GM21528 (cell line): ENCODE measurements at regions not wholly inside any gene's neighbourhood (a gene's known extent, or its start where the extent isn't known, plus 50 kb on each side); places are given as distances from the start of the nearest gene placed in this dataset.

Experiments
- ATAC-seq: cut with Tn5 transposase; IDR thresholded peaks from one replicate; pipeline ENCODE4 v1.9.1; 2021; ENCODE audit warnings: mild to moderate bottlenecking, moderate library complexity; ENCODE audit not compliant: unreplicated experiment, low FRiP score

- ATAC-seq: no peak
Observed at GRCh38 chr12:63323942-63324341, 172.9 kb upstream of the AVPR1A start.

DNA sequence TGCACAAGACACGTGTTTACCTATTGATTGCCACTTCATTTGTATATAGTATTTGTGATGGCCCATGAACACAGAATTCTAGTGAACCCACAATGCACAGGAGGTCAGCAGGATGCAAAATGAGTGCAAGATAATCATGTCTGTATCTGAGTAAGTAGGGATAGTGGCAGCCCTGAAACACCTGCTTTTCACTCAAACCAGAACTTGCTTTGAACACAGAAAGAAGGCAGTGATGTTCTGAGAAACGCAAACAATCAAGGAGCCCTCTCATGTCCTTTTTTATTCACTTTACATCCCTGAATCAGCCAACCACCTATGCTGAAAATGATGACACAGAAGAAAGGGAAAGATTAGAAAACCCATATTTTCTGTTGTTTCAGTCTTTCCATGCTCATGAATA lies 170.4 kb upstream of the AVPR1A start:
- ATAC-seq: no peak

DNA sequence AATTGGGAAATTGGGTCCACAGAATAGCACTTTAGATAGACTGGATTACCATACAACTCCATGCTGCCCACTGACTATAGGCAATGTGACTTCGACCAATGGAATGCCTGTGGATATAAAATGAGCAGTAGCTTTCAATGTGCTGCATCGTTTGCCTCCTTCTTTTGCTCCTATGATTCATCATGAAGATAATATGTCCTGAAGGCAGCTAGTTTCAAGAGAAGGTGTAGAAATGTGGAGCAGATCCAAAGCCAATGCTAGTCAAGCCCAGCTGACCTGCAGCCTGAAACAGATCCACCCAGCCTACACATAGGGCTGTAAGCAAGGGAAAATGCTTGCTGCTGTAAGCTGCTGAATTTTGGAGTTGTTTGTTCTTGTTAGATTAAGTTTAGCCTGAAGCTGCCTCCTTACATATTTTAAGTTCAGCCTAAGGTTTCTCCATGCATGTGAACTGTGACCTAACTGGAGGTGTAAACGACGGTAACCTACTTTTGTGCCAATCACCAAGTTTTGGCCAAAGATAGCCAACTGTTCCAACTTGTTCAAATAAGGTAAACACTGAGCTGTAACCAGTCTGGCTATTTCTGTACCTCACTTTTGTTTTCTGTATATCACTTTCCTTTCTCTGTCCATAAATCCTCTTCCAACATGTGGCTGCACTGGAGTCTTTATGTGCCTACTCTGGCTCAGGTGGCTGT lies 169.1 kb upstream of the AVPR1A start:
- ATAC-seq: no peak

DNA sequence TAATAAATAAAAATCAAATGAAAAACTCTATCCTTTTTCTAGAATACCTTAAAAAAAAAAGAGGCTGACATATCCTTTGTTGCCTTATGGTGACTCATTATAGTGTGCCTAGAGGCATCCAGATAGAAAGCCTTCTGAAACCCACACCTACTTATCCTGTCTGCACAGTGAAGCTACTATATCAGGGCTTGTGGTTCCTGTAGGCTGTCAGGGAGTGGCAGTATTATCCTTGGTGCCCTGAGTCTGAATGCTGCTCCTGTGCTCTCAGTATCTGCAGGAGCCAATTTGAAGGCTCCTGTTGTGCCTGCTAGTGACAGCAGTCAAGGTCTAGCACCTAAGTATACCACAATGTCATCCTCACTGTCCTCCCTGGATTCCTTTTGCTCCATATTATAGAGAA lies 168.4 kb upstream of the AVPR1A start:
- no peak for ATAC-seq

DNA sequence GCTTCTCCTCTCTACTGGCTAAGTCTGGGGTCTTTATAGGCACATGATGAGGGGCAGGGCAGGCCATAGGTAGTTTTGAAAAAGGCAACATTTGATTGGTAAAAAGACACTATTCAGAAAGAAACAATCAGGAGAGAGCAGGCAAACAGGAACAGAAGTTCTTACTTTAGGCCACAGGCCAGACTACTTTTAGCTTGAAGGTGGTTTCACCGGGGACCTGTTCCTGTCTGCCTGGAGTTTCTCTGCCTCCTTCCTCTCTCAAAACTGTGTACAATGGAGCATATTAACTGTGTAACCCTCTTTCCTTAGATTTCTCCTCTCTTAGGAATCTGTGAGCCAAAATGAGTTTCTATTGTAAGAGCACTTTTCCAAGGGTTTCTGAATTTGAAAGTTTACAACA lies 167.9 kb upstream of the AVPR1A start:
- no peak for ATAC-seq

DNA sequence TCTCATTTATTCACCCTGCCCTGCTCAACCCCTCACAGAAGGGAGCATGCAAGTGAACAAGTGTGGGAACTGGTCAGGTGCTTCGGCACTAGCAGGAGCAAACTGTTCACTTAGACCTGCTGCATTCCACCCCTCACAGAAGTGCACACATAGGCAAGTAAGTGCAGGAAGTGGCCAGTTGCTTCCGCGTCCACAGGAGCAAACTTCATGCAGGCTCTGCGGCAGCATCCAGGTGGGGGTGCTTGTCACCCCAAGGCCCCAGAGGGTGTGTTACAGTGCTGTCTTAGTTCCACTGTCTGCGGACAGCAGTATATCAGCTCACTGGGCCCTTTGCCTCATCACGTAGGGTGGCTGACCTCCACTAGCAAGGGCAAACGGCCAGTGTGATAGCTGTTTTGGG lies 167.3 kb upstream of the AVPR1A start:
- ATAC-seq: no peak

DNA sequence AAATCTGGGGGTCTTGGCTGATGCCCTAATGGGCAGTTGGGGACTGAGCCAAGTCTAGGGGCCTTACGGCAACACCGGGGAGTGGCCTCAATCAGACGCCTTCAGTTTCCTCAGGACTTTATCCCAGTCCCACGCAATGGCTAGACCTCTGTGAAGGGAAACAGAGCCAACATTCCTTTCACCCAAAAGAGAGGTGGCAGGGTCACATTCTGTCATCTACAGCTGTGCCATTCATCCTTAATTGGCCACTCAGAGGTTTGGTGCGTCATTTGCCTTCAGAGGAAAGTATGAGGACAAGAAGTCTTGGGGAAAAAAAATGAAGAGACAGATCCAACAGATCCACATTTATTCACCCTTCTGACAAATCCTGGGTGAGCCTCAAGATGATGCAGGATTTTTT lies 166.9 kb upstream of the AVPR1A start:
- no peak for ATAC-seq

GRCh38 chr12:63317286-63317846 lies 166.4 kb upstream of the AVPR1A start:
- no peak for ATAC-seq

DNA sequence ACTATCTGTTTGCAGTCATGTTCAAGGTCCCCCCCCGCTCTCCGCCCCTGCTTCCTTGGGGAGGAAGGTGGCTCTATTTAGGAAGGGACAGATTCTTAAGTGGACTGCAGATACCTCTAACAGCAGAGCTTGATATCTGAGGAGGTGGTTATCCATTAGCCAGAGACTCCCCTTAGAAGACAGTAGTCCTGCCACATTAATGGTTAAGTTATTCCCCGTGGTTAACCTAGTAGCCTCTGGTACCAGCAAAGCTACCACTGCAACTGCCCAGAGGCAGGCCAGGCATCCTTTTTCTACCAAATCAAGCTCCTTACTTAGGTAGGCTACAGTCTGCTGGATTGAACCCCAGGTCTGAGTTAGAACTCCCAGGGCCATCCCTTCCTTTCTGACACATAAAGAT lies 162.1 kb upstream of the AVPR1A start:
- peak; percentile 75 for ATAC-seq

DNA sequence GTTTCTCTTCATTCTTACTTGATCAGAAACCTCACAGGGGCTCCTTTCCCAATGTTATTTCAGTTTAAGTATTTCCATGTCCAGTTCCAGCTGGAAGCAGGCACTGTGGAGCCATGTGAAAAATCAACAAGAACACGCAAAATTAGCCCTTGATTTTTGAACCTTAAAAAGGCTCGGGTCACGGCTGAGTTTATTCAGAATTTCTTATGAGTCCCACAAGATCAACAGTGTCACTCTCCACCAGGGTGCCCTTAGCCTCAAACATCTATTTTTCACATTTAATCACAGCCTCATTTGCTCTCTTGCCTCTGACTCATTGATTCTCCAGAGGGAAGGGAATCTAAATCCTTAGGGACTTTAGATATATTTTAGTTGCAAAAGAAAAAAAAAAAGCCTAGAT lies 157.7 kb upstream of the AVPR1A start:
- ATAC-seq: no peak

DNA sequence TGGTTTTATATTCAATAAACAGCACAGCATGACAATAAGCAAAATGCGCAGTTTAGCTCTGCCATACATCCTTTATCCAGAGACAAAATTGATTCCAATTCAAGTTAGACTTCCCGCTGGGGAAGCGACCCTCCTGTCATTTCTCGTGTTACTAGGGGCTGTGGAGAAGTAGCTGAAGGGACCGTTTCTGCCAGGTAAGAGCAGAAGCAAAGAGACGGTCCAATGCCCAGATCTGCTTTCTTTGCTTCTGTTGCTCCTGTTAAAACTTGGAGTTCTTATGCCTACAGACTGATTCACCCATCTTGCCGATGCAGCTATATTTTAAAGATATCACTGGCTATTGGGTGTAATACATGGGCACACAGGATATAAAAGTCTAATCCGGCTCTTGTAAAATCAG lies 156.8 kb upstream of the AVPR1A start:
- no peak for ATAC-seq

- ATAC-seq: no peak
Observed at GRCh38 chr12:63305901-63306875, 155.2 kb upstream of the AVPR1A start.

- no peak for ATAC-seq
Observed at GRCh38 chr12:63304887-63305316, 153.9 kb upstream of the AVPR1A start.

GRCh38 chr12:63302941-63303536 lies 152.0 kb upstream of the AVPR1A start:
- no peak for ATAC-seq

DNA sequence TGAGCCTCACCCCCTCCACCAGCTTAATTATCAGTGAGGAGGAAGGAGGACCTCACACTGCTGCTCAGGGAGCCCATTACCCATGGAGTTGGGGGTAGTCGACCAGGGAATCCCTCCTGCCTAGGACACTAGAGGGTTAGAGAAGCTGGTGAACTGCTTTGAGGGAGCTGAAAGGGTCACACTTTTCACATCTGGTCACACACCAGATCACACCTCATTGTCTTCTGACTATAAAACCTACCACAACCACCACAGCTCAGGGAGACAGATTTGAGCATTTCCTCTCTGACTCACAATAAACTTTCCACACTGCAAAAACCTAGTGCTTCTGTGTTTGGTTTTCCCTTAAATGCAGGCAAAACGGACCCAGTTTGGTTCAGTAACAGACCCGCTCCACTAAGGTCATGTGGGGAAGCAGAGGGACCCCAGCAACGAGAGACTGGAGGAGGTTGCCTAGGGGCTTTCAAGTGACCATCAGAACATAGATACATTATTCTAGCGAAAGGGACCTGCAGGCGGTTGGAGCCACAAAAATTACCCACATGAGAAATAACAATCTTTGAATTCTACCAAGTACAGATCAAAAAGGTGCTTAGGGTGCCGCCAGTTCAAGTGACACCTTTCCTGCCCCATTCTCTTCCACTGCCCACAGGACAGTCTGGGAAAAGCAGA lies 151.4 kb upstream of the AVPR1A start:
- no peak for ATAC-seq

DNA sequence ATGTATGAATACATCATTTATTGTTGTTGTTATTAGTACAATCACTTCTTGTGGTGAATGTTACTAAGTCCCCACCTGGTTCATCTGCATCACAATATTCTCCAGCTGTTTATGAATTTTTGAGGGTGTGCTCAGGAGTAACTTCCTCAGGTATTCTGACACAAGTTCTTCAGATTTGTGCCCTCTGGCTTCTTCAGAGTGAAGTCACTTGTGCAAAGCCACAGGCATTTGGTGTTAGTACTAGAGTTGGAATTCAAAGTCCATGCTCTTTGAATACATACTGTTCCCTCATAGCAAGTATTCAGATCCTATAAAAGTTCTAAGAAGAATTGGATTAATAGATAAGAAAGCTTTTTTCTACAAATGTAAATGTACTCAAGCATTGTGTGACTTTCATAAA lies 150.3 kb upstream of the AVPR1A start:
- ATAC-seq: no peak

DNA sequence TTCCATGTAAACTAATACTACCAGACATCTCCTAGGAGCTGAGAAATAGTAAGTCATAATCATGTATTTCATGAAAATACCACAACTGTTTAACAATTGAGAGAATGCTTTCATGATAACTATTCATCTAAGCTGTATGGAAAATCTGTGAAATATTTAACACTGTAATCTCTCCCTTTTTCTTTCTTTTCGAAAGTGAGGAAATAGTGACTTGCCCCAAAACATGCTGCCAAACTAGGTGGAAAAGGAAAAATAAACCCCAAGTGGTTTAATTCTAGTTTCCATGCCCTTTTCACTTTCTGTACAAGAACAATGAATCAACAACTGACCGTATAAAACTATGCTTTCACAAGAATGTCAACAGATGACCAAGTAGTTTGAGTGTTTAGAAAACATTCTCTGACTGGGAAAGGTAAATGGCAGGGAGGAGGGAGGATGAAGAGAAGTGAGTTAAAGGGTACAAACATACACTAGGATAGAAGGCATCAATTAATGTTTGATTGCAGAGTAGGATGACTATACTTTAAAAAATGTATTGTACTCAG lies 147.5 kb upstream of the AVPR1A start:
- no peak for ATAC-seq

GRCh38 chr12:63294327-63294632 lies 143.3 kb upstream of the AVPR1A start:
- no peak for ATAC-seq

DNA sequence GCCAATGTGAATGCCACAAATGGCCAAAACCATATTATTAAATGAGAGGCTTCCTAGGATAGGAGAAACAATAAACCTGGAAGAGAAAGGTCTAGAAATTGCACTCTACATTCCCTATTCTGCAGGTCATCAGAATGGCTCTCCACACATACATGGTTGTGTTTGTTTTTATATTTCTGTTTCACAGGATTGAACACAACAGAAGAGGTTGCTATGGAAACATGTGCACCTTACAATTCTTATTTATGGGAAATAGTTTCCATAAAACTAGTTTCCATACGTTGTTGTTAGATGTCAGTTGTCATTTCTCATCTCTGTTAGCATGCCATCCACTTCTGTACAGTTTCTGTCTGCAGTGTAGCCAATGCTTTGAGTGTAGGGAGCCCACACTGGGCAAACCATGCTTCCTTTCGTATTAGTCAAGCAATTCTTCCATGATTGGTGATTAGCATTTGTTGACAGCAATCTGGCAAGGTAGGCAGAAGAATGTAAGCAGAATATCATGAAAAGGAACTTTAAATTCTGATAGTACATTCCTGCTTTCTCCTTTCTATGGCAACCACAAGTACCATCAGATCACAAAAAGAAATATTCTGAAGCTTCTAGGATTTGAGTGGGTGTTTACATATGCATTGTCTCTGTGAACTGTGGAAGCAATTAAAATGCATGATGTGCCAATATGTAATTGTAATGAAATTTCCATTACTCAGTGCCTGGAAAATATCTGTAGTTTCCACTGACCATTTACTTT lies 141.6 kb upstream of the AVPR1A start:
- ATAC-seq: no peak
